A549 (cell line): ENCODE measurements at regions not wholly inside any gene's neighbourhood (a gene's known extent, or its start where the extent isn't known, plus 50 kb on each side); places are given as distances from the start of the nearest gene placed in this dataset.

Experiments used
- CEBPB ChIP-seq, 2 experiments: fragments of >200 bp in 1 of 2; sonication (Bioruptor Twin) in 1 of 2; formaldehyde crosslinking in 1 of 2; IDR thresholded peaks; 2 replicates each; pipeline ENCODE4 v1.6.1; 2012 to 2016
- CTCF ChIP-seq: fragments of >200 bp; sonication (Bioruptor Twin); formaldehyde crosslinking; IDR thresholded peaks from 3 replicates; pipeline ENCODE4 v1.5.1; 2016
- EP300 ChIP-seq, 2 experiments: fragments of >200 bp; sonication (Bioruptor Twin); formaldehyde crosslinking; IDR thresholded peaks; 2 replicates in 1 of 2; 3 replicates in 1 of 2; pipeline ENCODE4 v1.6.1; 2016 to 2017
- POLR2AphosphoS2 ChIP-seq: conservative IDR thresholded peaks from 2 replicates; pipeline ENCODE4 v1.6.1; 2012; ENCODE audit warnings: low read length, improper control_type of control experiment, inconsistent platforms
- RAD21 ChIP-seq, 2 experiments: fragments of >200 bp in 1 of 2; sonication (Bioruptor Twin) in 1 of 2; formaldehyde crosslinking in 1 of 2; IDR thresholded peaks in 1 of 2; conservative IDR thresholded peaks in 1 of 2; 2 replicates in 1 of 2; 3 replicates in 1 of 2; pipeline ENCODE4 v1.6.1; 2012 to 2018; ENCODE audit warnings: inconsistent platforms in 1 of 2
- RFX5 ChIP-seq: fragments of 450-650 bp; IDR thresholded peaks from 2 replicates; pipeline ENCODE4 v1.7.1; 2014; ENCODE audit warnings: antibody characterized with exemption, mild to moderate bottlenecking, moderate library complexity
- TF ChIP-seq, protein P1 (sequence below): fragments of 250-450 bp; sonication (Bioruptor Pico); IDR thresholded peaks from 2 replicates; pipeline ENCODE4 v1.5.0; 2021; ENCODE audit warnings: mild to moderate bottlenecking, moderate library complexity, borderline replicate concordance
- TF ChIP-seq, protein P2 (sequence below): IDR thresholded peaks from 2 replicates; pipeline ENCODE4 v1.6.1; 2012
- TF ChIP-seq, protein P3 (sequence below): fragments of 150-350 bp; IDR thresholded peaks from 2 replicates; pipeline ENCODE4 v1.6.1; 2014; ENCODE audit warnings: low read depth, mild to moderate bottlenecking, low read length

GRCh38 chr18:43588838-43589237, 311.5 kb upstream of the SYT4 start:
- TF ChIP-seq, protein P1, sequence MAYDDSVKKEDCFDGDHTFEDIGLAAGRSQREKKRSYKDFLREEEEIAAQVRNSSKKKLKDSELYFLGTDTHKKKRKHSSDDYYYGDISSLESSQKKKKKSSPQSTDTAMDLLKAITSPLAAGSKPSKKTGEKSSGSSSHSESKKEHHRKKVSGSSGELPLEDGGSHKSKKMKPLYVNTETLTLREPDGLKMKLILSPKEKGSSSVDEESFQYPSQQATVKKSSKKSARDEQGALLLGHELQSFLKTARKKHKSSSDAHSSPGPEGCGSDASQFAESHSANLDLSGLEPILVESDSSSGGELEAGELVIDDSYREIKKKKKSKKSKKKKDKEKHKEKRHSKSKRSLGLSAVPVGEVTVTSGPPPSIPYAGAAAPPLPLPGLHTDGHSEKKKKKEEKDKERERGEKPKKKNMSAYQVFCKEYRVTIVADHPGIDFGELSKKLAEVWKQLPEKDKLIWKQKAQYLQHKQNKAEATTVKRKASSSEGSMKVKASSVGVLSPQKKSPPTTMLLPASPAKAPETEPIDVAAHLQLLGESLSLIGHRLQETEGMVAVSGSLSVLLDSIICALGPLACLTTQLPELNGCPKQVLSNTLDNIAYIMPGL (CRISPR knock-in tag): no peak
- TF ChIP-seq RAD21 (conservative IDR thresholded peaks at IDR 0.05 in 1 of 2, IDR thresholded peaks at IDR 0.05 in 1 of 2) (no peak), CTCF (no peak), POLR2AphosphoS2 (no peak), RFX5 (no peak), CEBPB (IDR thresholded peaks at IDR 0.05) (no peak), EP300 (IDR thresholded peaks at IDR 0.05) (no peak)
- TF ChIP-seq, protein P2, sequence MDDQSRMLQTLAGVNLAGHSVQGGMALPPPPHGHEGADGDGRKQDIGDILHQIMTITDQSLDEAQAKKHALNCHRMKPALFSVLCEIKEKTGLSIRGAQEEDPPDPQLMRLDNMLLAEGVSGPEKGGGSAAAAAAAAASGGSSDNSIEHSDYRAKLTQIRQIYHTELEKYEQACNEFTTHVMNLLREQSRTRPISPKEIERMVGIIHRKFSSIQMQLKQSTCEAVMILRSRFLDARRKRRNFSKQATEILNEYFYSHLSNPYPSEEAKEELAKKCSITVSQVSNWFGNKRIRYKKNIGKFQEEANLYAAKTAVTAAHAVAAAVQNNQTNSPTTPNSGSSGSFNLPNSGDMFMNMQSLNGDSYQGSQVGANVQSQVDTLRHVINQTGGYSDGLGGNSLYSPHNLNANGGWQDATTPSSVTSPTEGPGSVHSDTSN: no peak
- TF ChIP-seq, protein P3, sequence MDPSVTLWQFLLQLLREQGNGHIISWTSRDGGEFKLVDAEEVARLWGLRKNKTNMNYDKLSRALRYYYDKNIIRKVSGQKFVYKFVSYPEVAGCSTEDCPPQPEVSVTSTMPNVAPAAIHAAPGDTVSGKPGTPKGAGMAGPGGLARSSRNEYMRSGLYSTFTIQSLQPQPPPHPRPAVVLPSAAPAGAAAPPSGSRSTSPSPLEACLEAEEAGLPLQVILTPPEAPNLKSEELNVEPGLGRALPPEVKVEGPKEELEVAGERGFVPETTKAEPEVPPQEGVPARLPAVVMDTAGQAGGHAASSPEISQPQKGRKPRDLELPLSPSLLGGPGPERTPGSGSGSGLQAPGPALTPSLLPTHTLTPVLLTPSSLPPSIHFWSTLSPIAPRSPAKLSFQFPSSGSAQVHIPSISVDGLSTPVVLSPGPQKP: no peak
